ENCODE measurements at regions not wholly inside any gene's neighbourhood (a gene's known extent, or its start where the extent isn't known, plus 50 kb on each side); places are given as distances from the start of the nearest gene placed in this dataset.

DNA sequence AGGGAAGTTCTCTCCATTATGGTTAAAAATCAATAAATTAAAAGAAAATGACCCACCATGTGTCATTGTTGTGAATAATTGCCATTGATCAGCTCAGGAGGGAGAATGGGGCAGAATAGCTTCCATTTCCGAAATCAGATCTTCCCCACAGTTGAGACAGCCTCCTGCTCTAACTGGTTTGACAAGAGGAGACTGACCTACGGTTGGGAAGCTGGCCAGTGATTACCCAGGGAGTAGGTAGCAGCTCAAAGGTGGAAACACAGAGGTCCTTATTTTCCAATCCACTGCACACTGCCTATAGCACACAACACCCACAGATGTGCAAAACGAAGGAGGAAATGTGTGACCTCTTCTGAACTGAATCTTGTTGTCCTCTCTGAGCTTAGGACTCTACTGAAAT, 69.0 kb upstream of the DAPK1 start:
- intact Hi-C loops (cut with micrococcal nuclease), result no loop called here
- TF ChIP-seq, protein P1, sequence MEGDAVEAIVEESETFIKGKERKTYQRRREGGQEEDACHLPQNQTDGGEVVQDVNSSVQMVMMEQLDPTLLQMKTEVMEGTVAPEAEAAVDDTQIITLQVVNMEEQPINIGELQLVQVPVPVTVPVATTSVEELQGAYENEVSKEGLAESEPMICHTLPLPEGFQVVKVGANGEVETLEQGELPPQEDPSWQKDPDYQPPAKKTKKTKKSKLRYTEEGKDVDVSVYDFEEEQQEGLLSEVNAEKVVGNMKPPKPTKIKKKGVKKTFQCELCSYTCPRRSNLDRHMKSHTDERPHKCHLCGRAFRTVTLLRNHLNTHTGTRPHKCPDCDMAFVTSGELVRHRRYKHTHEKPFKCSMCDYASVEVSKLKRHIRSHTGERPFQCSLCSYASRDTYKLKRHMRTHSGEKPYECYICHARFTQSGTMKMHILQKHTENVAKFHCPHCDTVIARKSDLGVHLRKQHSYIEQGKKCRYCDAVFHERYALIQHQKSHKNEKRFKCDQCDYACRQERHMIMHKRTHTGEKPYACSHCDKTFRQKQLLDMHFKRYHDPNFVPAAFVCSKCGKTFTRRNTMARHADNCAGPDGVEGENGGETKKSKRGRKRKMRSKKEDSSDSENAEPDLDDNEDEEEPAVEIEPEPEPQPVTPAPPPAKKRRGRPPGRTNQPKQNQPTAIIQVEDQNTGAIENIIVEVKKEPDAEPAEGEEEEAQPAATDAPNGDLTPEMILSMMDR (IDR thresholded peaks at IDR 0.05), result no peak
- POLR2A ChIA-PET, result no interaction called here
- CTCF ChIA-PET, result no interaction called here
- H3K36me3 Mint-ChIP-seq (ENCODE audit: low read depth), result no peaks in the 10 kb centered on the region
- peaks cover 6% of the 10 kb centered on the region for H3K9me3 Mint-ChIP-seq
- no peaks in the 10 kb centered on the region for H3K4me1 Mint-ChIP-seq (ENCODE audit: low read depth)
- ATAC-seq, result no peak
- no peak overlapping the region for H3K27ac Mint-ChIP-seq
- H3K4me3 Mint-ChIP-seq, result no peak overlapping the region
- H3K27me3 Mint-ChIP-seq, result peaks cover 1% of the 10 kb centered on the region
- DNase-seq, result no peak

DNA sequence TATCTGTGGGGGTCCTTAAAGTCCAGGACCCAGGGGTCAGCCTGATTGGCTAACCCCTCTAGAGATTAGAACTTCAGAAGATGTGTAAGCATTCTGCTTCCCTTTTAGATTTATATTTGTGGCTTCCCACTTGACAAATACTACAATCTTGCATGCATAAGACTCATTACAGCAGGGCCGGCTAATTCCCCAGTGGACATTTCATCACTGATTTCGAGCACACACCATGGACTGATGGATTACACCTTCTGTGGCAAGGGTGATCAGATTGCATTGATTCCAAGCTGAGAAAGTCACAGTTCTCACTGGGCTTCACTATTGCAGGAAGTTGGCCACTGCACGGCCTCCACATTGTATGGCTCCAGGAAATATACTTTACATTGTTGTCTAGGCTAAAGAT, 65.8 kb upstream of the DAPK1 start:
- no peaks in the 10 kb centered on the region for H3K36me3 Mint-ChIP-seq (ENCODE audit: low read depth)
- CTCF ChIA-PET, result no interaction called here
- intact Hi-C loops (cut with micrococcal nuclease), result no loop called here
- H3K4me3 Mint-ChIP-seq, result no peak overlapping the region
- no peaks in the 10 kb centered on the region for H3K4me1 Mint-ChIP-seq (ENCODE audit: low read depth)
- peaks cover 3% of the 10 kb centered on the region for H3K27me3 Mint-ChIP-seq
- DNase-seq (no peak), ATAC-seq (no peak)
- POLR2A ChIA-PET, result no interaction called here
- no peaks in the 10 kb centered on the region for H3K9me3 Mint-ChIP-seq
- TF ChIP-seq, protein P1 (IDR thresholded peaks at IDR 0.05), result no peak
- H3K27ac Mint-ChIP-seq, result no peak overlapping the region

GRCh38 chr9:87433853-87434252, 63.8 kb upstream of the DAPK1 start:
- intact Hi-C loops (cut with micrococcal nuclease), result no loop called here
- H3K27ac Mint-ChIP-seq, result no peak overlapping the region
- DNase-seq, result no peak
- ChIA-PET POLR2A (no interaction called here), CTCF (no interaction called here)
- no peaks in the 10 kb centered on the region for H3K36me3 Mint-ChIP-seq (ENCODE audit: low read depth)
- no peak overlapping the region for H3K4me3 Mint-ChIP-seq
- no peaks in the 10 kb centered on the region for H3K4me1 Mint-ChIP-seq (ENCODE audit: low read depth)
- H3K9me3 Mint-ChIP-seq, result no peaks in the 10 kb centered on the region
- H3K27me3 Mint-ChIP-seq, result peaks cover 5% of the 10 kb centered on the region
- TF ChIP-seq, protein P1 (IDR thresholded peaks at IDR 0.05), result no peak
- no peak for ATAC-seq

- no peak overlapping the region for H3K27ac Mint-ChIP-seq
- ATAC-seq (no peak), DNase-seq (no peak)
- TF ChIP-seq, protein P1 (IDR thresholded peaks at IDR 0.05), result no peak
- H3K4me1 Mint-ChIP-seq (ENCODE audit: low read depth), result no peaks in the 10 kb centered on the region
- ChIA-PET POLR2A (no interaction called here), CTCF (no interaction called here)
- H3K36me3 Mint-ChIP-seq (ENCODE audit: low read depth), result no peaks in the 10 kb centered on the region
- intact Hi-C loops (cut with micrococcal nuclease), result no loop called here
- H3K4me3 Mint-ChIP-seq, result no peak overlapping the region
- no peaks in the 10 kb centered on the region for H3K9me3 Mint-ChIP-seq
- peaks cover 5% of the 10 kb centered on the region for H3K27me3 Mint-ChIP-seq
Observed at GRCh38 chr9:87434366-87434765, 63.3 kb upstream of the DAPK1 start.

DNA sequence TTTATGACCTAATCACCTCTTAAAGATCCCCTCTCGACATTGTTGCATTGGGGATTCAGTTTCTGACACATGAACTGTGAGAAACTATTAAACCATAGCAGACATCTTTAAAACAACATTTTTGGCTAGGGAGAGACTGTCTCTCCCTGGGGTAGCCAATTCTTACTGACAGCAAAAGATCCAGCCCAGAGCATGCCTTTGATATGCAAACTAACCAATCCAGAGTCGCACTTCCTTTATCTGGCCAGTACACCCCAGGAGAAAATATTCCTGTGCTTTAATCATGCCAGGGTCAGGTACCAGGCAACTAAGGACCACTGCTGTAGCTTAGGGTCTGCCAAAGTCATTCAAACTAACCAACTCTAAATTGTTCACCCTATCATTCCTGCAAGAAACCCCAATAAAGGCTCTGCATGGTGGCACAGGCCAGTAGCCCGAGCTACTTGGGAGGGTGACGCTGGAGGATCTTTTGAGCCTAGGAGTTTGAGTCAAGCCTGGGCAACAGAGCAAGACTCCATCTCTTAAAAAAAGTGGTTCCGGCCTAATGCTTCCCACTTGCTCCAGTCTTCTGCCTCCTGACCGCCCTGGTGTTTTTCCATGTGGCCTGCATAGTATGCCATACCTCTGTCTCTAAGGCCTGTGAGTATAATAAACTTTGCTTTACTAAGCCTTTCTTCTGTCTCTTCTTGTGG, 62.3 kb upstream of the DAPK1 start:
- Mint-ChIP-seq H3K27me3 (peaks cover 5% of the 10 kb centered on the region), H3K4me3 (no peak overlapping the region), H3K4me1 (ENCODE audit: low read depth) (no peaks in the 10 kb centered on the region), H3K27ac (no peak overlapping the region), H3K9me3 (no peaks in the 10 kb centered on the region), H3K36me3 (ENCODE audit: low read depth) (no peaks in the 10 kb centered on the region)
- intact Hi-C loops (cut with micrococcal nuclease), result no loop called here
- POLR2A ChIA-PET, result no interaction called here
- ATAC-seq (no peak), DNase-seq (no peak)
- TF ChIP-seq, protein P1 (IDR thresholded peaks at IDR 0.05), result no peak
- CTCF ChIA-PET, result no interaction called here

Data from activated CD8-positive, alpha-beta T cell treated with anti-CD3 and anti-CD28 coated beads for 36 hours (primary cell).